ENCODE measurements at regions not wholly inside any gene's neighbourhood (a gene's known extent, or its start where the extent isn't known, plus 50 kb on each side); places are given as distances from the start of the nearest gene placed in this dataset.

GRCh38 chr11:97259434-97259833 lies 869.6 kb downstream of the JRKL start:
- no peaks in the 10 kb centered on the region for H3K9me1 ChIP-seq (ENCODE audit: control insufficient read depth, insufficient read depth, low read length)
- no peaks in the 10 kb centered on the region for H4K20me1 ChIP-seq (replicated peaks; ENCODE audit: control insufficient read depth, insufficient read depth, low read length)
- CTCF ChIA-PET (ENCODE audit: low intra/inter-chr PET ratio): no interaction called here
- no peak overlapping the region for H3K4me2 ChIP-seq (ENCODE audit: insufficient read depth, low read length)
- H3K36me3 ChIP-seq (ENCODE audit: control insufficient read depth, insufficient read depth, low read length): no peaks in the 10 kb centered on the region
- no TSS peak for BruUV-seq (replicated peaks)
- H3K4me3 ChIP-seq: no peak overlapping the region
- in situ Hi-C loops (cut with MboI): no loop called here
- TF ChIP-seq IRF1 (CRISPR knock-in tag; IDR thresholded peaks at IDR 0.05; ENCODE audit: borderline replicate concordance) (no peak), GTF2B (IDR thresholded peaks at IDR 0.05; ENCODE audit: extremely low read depth, insufficient read length) (no peak), TAF9B (IDR thresholded peaks at IDR 0.05; ENCODE audit: partially characterized antibody) (no peak), E2F1 (CRISPR knock-in tag; IDR thresholded peaks at IDR 0.05) (no peak), RNF2 (IDR thresholded peaks at IDR 0.05) (no peak), ZNF76 (CRISPR knock-in tag; IDR thresholded peaks at IDR 0.05; ENCODE audit: borderline replicate concordance) (no peak), BHLHE40 (IDR thresholded peaks at IDR 0.05; ENCODE audit: low read length) (no peak), CBFA2T3 (IDR thresholded peaks at IDR 0.05) (no peak), ZBTB2 (IDR thresholded peaks at IDR 0.05) (no peak), ILK (tag; IDR thresholded peaks at IDR 0.05; ENCODE audit: borderline replicate concordance, low read depth) (no peak), ESRRB (CRISPR knock-in tag; IDR thresholded peaks at IDR 0.05; ENCODE audit: borderline replicate concordance) (no peak), ELF4 (CRISPR knock-in tag; IDR thresholded peaks at IDR 0.05) (no peak)
- no peaks in the 10 kb centered on the region for H3K4me1 ChIP-seq (replicated peaks in 1 of 2; ENCODE audit: control insufficient read depth in 2 of 2, insufficient read depth in 2 of 2, low read length in 2 of 2)
- no peak for DNase-seq (ENCODE audit: extremely low read depth in 1 of 4, low spot score in 3 of 4)
- H3K27me3 ChIP-seq (ENCODE audit: control insufficient read depth in 2 of 2, insufficient read depth in 2 of 2, low read length in 2 of 2): no peaks in the 10 kb centered on the region
- H3K9ac ChIP-seq (ENCODE audit: insufficient read depth in 1 of 2, low read depth in 2 of 2, low read length in 2 of 2): no peak overlapping the region
- no peak for ATAC-seq
- intact Hi-C loops (cut with micrococcal nuclease): no loop called here
- H3K79me2 ChIP-seq (ENCODE audit: control insufficient read depth, insufficient read depth, low read length): no peaks in the 10 kb centered on the region
- no peak overlapping the region for H2AFZ ChIP-seq (ENCODE audit: low read depth, low read length)
- H3K9me3 ChIP-seq (replicated peaks; ENCODE audit: control insufficient read depth, insufficient read depth, low read depth, low read length): no peaks in the 10 kb centered on the region
- no peak for FAIRE-seq
- no peak overlapping the region for H3K27ac ChIP-seq (ENCODE audit: extremely low read depth, low read depth, low read length)
- POLR2A ChIA-PET: no interaction called here
- 12% methylated on average over 3 of the region's 3 CpGs for WGBS (ENCODE audit: insufficient coverage, low coverage, missing lambda C conversion rate)

All from K562 (cell line).